ENCODE measurements at regions not wholly inside any gene's neighbourhood (a gene's known extent, or its start where the extent isn't known, plus 50 kb on each side); places are given as distances from the start of the nearest gene placed in this dataset.

DNA sequence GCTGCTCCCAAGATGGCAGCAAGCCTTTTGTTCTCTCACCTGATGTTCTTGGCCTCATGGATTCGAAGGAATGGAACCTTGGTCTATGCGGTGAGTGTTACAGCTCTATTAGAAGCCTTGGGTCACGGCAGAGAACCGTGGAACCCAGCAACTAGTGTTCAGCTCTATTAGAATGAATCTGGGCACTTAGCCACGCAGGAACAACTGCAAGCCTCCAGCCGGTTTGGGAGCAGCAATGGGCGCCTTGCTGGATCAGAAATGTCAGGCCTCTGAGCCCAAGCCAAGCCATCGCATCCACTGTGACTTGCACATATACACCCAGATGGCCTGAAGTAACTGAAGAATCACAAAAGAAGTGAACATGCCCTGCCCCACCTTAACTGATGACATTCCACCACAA lies 1100.7 kb upstream of the PRR20A start:
- Histone ChIP-seq H3K36me3 (ENCODE audit: insufficient read depth, low read length) (no peaks in the 10 kb centered on the region), H3K9me3 (ENCODE audit: low read depth, low read length) (no peaks in the 10 kb centered on the region), H3K4me3 (no peak overlapping the region), H3K27ac (no peak overlapping the region), H3K9ac (ENCODE audit: insufficient read length) (no peak overlapping the region)
- TF ChIP-seq EZH2 (IDR thresholded peaks at IDR 0.05): no peak
- no peak for TF ChIP-seq FOXP2 (optimal IDR thresholded peaks at IDR 0.05; ENCODE audit: control extremely low read depth, extremely low read length, insufficient read depth)
- no peak for TF ChIP-seq POLR2AphosphoS5 (IDR thresholded peaks at IDR 0.05; ENCODE audit: borderline replicate concordance, low read depth, low read length)
- no peak for DNase-seq (ENCODE audit: low read depth, low spot score)

DNA sequence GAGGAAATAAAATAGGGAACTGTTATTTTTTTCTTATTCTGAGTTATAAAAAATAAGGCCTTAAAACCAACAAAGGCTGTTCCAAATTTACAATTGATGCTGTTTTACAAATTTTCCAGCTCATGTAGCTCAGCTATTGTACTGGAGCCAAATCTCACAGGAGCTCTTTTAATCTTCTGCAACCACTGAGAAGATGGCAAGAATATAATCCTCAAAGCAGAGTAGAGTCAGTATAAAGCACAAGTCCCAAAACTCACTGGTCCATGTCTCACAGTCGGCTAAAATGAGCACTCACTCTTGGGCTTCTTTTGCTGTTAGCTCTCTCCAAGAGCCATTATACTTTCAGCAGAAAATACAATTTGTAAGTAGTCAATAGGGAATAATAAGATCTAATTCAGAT lies 1074.4 kb upstream of the PRR20A start:
- no peaks in the 10 kb centered on the region for H3K9me3 ChIP-seq (ENCODE audit: low read depth, low read length)
- no peak overlapping the region for H3K27ac ChIP-seq
- DNase-seq (ENCODE audit: low read depth, low spot score): no peak
- no peak overlapping the region for H3K4me3 ChIP-seq
- TF ChIP-seq POLR2AphosphoS5 (IDR thresholded peaks at IDR 0.05; ENCODE audit: borderline replicate concordance, low read depth, low read length): no peak
- no peak for TF ChIP-seq FOXP2 (optimal IDR thresholded peaks at IDR 0.05; ENCODE audit: control extremely low read depth, extremely low read length, insufficient read depth)
- no peak for TF ChIP-seq EZH2 (IDR thresholded peaks at IDR 0.05)
- no peaks in the 10 kb centered on the region for H3K36me3 ChIP-seq (ENCODE audit: insufficient read depth, low read length)
- no peak overlapping the region for H3K9ac ChIP-seq (ENCODE audit: insufficient read length)

DNA sequence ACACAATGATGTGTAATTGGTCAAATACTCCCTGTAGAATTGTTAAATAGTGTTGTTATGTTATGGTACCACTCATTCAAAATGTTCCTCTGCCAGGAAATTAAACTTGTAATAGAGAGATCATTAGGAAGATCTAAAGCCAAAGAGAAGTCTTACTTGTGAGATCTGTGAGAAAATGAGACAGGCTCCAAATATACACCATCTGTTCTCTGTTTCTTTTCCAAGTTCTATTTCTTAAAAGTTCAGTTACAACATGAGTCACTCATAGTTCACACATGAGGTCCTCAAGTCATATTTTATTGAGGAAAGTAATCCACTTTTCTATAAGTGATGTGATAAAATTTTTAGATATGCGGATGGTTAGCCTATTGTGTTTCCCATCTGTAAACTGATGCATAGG lies 1038.1 kb upstream of the PRR20A start:
- no peaks in the 10 kb centered on the region for H3K36me3 ChIP-seq (ENCODE audit: insufficient read depth, low read length)
- no peak for DNase-seq (ENCODE audit: low read depth, low spot score)
- no peaks in the 10 kb centered on the region for H3K9me3 ChIP-seq (ENCODE audit: low read depth, low read length)
- no peak overlapping the region for H3K4me3 ChIP-seq
- H3K9ac ChIP-seq (ENCODE audit: insufficient read length): no peak overlapping the region
- no peak overlapping the region for H3K27ac ChIP-seq
- TF ChIP-seq EZH2 (IDR thresholded peaks at IDR 0.05) (no peak), FOXP2 (optimal IDR thresholded peaks at IDR 0.05; ENCODE audit: control extremely low read depth, extremely low read length, insufficient read depth) (no peak), POLR2AphosphoS5 (IDR thresholded peaks at IDR 0.05; ENCODE audit: borderline replicate concordance, low read depth, low read length) (no peak)

DNA sequence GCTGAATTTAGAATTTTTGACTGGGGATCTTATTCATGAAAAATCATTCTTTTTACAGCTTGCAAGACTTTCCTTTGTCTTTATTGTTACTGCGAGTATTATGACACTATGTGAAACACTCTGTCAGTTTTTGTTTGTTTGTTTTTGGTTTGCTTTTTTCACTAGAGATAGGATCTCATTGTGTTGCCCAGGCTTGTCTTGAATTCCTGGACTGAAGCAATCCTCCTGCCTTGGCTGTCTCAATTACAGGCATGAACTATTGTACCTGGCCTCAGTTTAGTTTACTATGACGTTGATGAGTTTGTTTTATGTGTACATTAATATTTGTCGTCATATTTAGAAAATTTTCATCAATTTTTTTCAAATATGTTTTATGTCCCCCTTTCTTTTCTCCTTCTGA lies 1030.0 kb upstream of the PRR20A start:
- no peak for TF ChIP-seq EZH2 (IDR thresholded peaks at IDR 0.05)
- Histone ChIP-seq H3K36me3 (ENCODE audit: insufficient read depth, low read length) (no peaks in the 10 kb centered on the region), H3K4me3 (no peak overlapping the region), H3K9ac (ENCODE audit: insufficient read length) (no peak overlapping the region), H3K9me3 (ENCODE audit: low read depth, low read length) (no peaks in the 10 kb centered on the region), H3K27ac (no peak overlapping the region)
- DNase-seq (ENCODE audit: low read depth, low spot score): no peak

DNA sequence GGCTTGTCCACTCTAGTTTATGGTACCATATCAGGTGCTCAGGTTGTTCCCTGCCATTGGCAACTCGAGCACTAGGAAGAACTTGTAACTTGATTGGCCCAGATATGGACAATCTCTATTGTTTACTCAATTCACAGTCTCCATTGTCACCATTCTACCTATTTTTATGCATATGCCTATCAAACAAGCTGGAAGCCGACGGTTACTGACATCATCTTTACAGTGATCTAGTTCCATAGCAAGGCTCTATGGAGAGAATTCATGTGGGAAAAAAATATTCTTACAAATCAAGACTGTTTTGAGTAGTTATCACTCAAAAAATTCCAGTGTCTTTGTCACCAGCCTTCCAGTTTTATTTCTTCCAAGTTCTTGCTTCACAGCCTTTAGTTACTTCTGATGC lies 1006.2 kb upstream of the PRR20A start:
- no peaks in the 10 kb centered on the region for H3K9me3 ChIP-seq (ENCODE audit: low read depth, low read length)
- no peak overlapping the region for H3K27ac ChIP-seq
- DNase-seq (ENCODE audit: low read depth, low spot score): no peak
- no peak overlapping the region for H3K9ac ChIP-seq (ENCODE audit: insufficient read length)
- TF ChIP-seq POLR2AphosphoS5 (IDR thresholded peaks at IDR 0.05; ENCODE audit: borderline replicate concordance, low read depth, low read length): no peak
- no peak for TF ChIP-seq FOXP2 (optimal IDR thresholded peaks at IDR 0.05; ENCODE audit: control extremely low read depth, extremely low read length, insufficient read depth)
- TF ChIP-seq EZH2 (IDR thresholded peaks at IDR 0.05): no peak
- H3K36me3 ChIP-seq (ENCODE audit: insufficient read depth, low read length): no peaks in the 10 kb centered on the region
- no peak overlapping the region for H3K4me3 ChIP-seq

DNA sequence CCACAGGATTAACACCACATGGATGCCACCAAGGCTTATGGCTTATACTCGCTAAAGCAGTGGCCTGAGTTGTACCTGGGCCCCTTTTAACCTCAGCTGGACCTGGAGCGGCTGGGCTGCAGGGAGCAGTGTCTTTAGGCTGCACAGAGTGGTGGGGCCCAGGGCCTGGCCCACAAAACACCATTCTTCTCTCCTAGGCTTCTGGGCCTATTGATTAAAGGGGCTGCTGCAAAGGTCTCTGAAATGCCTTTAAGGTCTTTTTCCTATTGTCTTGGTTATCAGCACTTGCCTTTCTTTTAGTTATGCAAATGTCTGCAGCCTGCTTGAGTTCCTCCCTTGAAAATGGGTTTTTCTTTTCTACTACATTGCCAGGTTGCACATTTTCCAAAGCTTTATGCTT lies 973.9 kb upstream of the PRR20A start:
- no peak for DNase-seq (ENCODE audit: low read depth, low spot score)
- Histone ChIP-seq H3K9me3 (ENCODE audit: low read depth, low read length) (no peaks in the 10 kb centered on the region), H3K36me3 (ENCODE audit: insufficient read depth, low read length) (no peaks in the 10 kb centered on the region), H3K9ac (ENCODE audit: insufficient read length) (no peak overlapping the region), H3K27ac (no peak overlapping the region), H3K4me3 (no peak overlapping the region)
- no peak for TF ChIP-seq FOXP2 (optimal IDR thresholded peaks at IDR 0.05; ENCODE audit: control extremely low read depth, extremely low read length, insufficient read depth)
- TF ChIP-seq POLR2AphosphoS5 (IDR thresholded peaks at IDR 0.05; ENCODE audit: borderline replicate concordance, low read depth, low read length): no peak
- no peak for TF ChIP-seq EZH2 (IDR thresholded peaks at IDR 0.05)

DNA sequence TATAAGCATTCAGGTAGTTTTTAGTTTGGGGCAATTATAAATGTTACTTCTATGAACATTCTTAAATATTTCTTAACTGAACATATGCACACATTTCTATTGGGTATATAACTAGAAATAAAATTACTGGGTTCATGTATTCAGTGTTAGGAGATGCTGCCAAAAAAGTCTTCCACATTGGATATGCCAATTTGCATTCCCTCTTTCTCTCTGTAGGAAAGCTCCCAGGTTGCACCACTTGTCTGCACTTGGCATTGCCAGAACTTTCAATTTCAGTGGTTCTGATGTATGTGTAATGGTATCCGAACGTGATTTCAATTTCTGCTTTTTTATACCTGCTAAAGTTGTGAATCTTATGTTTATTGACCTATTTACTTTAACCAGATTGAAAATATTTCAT lies 972.1 kb upstream of the PRR20A start:
- no peak for DNase-seq (ENCODE audit: low read depth, low spot score)
- TF ChIP-seq EZH2 (IDR thresholded peaks at IDR 0.05): no peak
- TF ChIP-seq FOXP2 (optimal IDR thresholded peaks at IDR 0.05; ENCODE audit: control extremely low read depth, extremely low read length, insufficient read depth): no peak
- TF ChIP-seq POLR2AphosphoS5 (IDR thresholded peaks at IDR 0.05; ENCODE audit: borderline replicate concordance, low read depth, low read length): no peak
- H3K9ac ChIP-seq (ENCODE audit: insufficient read length): no peak overlapping the region
- H3K27ac ChIP-seq: no peak overlapping the region
- H3K9me3 ChIP-seq (ENCODE audit: low read depth, low read length): no peaks in the 10 kb centered on the region
- no peaks in the 10 kb centered on the region for H3K36me3 ChIP-seq (ENCODE audit: insufficient read depth, low read length)
- no peak overlapping the region for H3K4me3 ChIP-seq

DNA sequence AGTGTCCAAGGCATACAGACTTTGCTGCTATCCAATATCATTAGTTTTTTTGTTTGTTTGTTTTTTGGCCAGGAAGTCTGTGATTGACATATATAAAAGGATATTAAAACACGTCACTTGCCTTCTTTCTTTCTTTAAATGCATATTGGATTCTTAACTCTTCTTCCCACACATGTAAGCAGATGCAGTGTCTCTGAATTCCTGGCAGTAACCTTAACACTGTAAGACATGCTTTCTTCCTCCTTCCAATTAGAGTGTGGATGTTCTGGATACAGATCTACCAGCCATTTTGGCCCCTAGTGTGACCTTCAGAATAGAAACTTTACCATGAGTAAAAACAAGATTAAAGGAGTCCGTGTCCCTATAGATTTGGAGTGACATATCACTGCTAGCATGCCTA lies 967.4 kb upstream of the PRR20A start:
- DNase-seq (ENCODE audit: low read depth, low spot score): no peak
- TF ChIP-seq FOXP2 (optimal IDR thresholded peaks at IDR 0.05; ENCODE audit: control extremely low read depth, extremely low read length, insufficient read depth): no peak
- no peak for TF ChIP-seq EZH2 (IDR thresholded peaks at IDR 0.05)
- no peak for TF ChIP-seq POLR2AphosphoS5 (IDR thresholded peaks at IDR 0.05; ENCODE audit: borderline replicate concordance, low read depth, low read length)
- Histone ChIP-seq H3K36me3 (ENCODE audit: insufficient read depth, low read length) (no peaks in the 10 kb centered on the region), H3K9ac (ENCODE audit: insufficient read length) (no peak overlapping the region), H3K27ac (no peak overlapping the region), H3K9me3 (ENCODE audit: low read depth, low read length) (no peaks in the 10 kb centered on the region), H3K4me3 (no peak overlapping the region)

DNA sequence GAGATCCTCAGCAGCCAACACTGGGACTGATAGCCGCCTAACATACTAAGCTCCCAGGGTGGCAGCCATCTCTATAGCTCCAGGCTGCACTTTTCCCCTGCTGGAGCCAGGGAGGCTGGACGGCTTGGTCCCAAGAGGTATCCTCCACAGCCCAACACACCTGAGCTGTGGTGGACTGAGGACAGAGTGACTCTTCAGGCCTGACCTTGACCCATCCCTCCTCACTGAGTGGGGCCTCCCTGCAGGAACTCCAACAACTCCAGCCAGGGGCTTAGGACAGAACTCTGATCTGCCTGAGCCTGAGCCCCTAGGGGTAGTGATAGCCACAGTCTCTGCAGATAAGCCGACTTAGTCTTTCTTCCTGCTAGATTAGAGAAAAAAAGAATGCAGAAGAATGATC lies 958.1 kb upstream of the PRR20A start:
- Histone ChIP-seq H3K4me3 (no peak overlapping the region), H3K27ac (no peak overlapping the region)
- TF ChIP-seq POLR2AphosphoS5 (IDR thresholded peaks at IDR 0.05; ENCODE audit: borderline replicate concordance, low read depth, low read length) (no peak), FOXP2 (optimal IDR thresholded peaks at IDR 0.05; ENCODE audit: control extremely low read depth, extremely low read length, insufficient read depth) (no peak), EZH2 (IDR thresholded peaks at IDR 0.05) (no peak)

More for the DNA sequence above, 958.1 kb upstream of the PRR20A start:
- Histone ChIP-seq H3K36me3 (ENCODE audit: insufficient read depth, low read length) (no peaks in the 10 kb centered on the region), H3K9ac (ENCODE audit: insufficient read length) (no peak overlapping the region), H3K9me3 (ENCODE audit: low read depth, low read length) (no peaks in the 10 kb centered on the region)
- no peak for DNase-seq (ENCODE audit: low read depth, low spot score)
